RWPE2 (cell line): ENCODE measurements at regions not wholly inside any gene's neighbourhood (a gene's known extent, or its start where the extent isn't known, plus 50 kb on each side); places are given as distances from the start of the nearest gene placed in this dataset.

Experiments used
- ATAC-seq: fragments of 200-7000 bp; cut with Tn5 transposase; 3 replicates; pipeline ENCODE4 v1.9.1; 2021; ENCODE audit warnings: low read depth
- DNase-seq: peaks from one replicate; pipeline ENCODE4 v3.0.0-alpha.2; 2020; ENCODE audit warnings: low spot score
- H3K27ac ChIP-seq: fragments of 450-650 bp; 2 replicates; pipeline ENCODE4 v1.5.1; 2017; ENCODE audit warnings: mild to moderate bottlenecking; ENCODE audit not compliant: poor library complexity, severe bottlenecking
- H3K27me3 ChIP-seq: fragments of 250-450 bp; sonication (Bioruptor Pico); 2 replicates; pipeline ENCODE4 v1.5.1; 2021; ENCODE audit warnings: mild to moderate bottlenecking, moderate library complexity; ENCODE audit not compliant: insufficient read depth, poor library complexity, severe bottlenecking
- H3K36me3 ChIP-seq: fragments of 250-450 bp; sonication (Bioruptor Pico); 2 replicates; pipeline ENCODE4 v1.5.1; 2020; ENCODE audit warnings: low read depth, mild to moderate bottlenecking, moderate library complexity
- H3K4me1 ChIP-seq: fragments of 250-450 bp; sonication (Bioruptor Pico); 2 replicates; pipeline ENCODE4 v1.5.1; 2021; ENCODE audit warnings: mild to moderate bottlenecking, moderate library complexity; ENCODE audit not compliant: insufficient read depth, poor library complexity, severe bottlenecking
- H3K4me3 ChIP-seq: fragments of 250-450 bp; sonication (Bioruptor Pico); 2 replicates; pipeline ENCODE4 v1.5.1; 2021; ENCODE audit warnings: mild to moderate bottlenecking, moderate library complexity; ENCODE audit not compliant: severe bottlenecking
- H3K9me3 ChIP-seq: fragments of 250-450 bp; sonication (Bioruptor Pico); 2 replicates; pipeline ENCODE4 v1.5.1; 2021; ENCODE audit warnings: mild to moderate bottlenecking, moderate library complexity; ENCODE audit not compliant: severe bottlenecking
- TF ChIP-seq, protein P1 (sequence below): fragments of 450-650 bp; IDR thresholded peaks from one replicate; pipeline ENCODE4 v1.5.1; 2017; ENCODE audit warnings: mild to moderate bottlenecking, moderate library complexity; ENCODE audit not compliant: poor library complexity, severe bottlenecking

DNA sequence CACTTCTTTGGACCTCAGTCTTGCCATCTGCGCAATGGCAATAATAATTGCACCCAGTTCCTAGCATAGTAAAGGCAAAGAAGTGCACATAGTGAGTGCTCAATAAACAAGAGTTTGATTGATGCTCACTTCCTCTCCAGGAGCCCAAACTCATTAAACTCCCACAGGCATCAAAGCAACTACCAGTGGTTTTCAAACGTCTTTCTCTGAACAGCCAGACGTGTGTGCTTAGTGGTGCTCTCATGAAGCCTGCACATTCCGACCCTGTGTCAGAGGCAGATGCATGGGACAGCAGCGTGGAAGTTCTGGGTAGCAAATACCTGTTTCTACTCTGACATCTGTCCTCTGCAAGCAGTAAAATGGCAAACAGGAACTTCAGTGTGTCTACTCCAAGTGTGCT, 146.3 kb upstream of the MAFB start:
- Histone ChIP-seq H3K9me3 (no peaks in the 10 kb centered on the region), H3K27ac (no peak overlapping the region), H3K4me3 (no peak overlapping the region), H3K4me1 (no peaks in the 10 kb centered on the region), H3K27me3 (peaks cover 35% of the 10 kb centered on the region), H3K36me3 (no peaks in the 10 kb centered on the region)
- no peak for DNase-seq
- peak; percentile 5; the same call in 1 of the 3 replicates for ATAC-seq
- TF ChIP-seq, protein P1, sequence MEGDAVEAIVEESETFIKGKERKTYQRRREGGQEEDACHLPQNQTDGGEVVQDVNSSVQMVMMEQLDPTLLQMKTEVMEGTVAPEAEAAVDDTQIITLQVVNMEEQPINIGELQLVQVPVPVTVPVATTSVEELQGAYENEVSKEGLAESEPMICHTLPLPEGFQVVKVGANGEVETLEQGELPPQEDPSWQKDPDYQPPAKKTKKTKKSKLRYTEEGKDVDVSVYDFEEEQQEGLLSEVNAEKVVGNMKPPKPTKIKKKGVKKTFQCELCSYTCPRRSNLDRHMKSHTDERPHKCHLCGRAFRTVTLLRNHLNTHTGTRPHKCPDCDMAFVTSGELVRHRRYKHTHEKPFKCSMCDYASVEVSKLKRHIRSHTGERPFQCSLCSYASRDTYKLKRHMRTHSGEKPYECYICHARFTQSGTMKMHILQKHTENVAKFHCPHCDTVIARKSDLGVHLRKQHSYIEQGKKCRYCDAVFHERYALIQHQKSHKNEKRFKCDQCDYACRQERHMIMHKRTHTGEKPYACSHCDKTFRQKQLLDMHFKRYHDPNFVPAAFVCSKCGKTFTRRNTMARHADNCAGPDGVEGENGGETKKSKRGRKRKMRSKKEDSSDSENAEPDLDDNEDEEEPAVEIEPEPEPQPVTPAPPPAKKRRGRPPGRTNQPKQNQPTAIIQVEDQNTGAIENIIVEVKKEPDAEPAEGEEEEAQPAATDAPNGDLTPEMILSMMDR, result no peak

GRCh38 chr20:40838509-40838908, 149.5 kb upstream of the MAFB start:
- TF ChIP-seq, protein P1, result no peak
- no peaks in the 10 kb centered on the region for H3K36me3 ChIP-seq
- no peaks in the 10 kb centered on the region for H3K9me3 ChIP-seq
- H3K4me1 ChIP-seq, result no peaks in the 10 kb centered on the region
- DNase-seq (no peak), ATAC-seq (no peak)
- no peak overlapping the region for H3K4me3 ChIP-seq
- peaks cover 41% of the 10 kb centered on the region for H3K27me3 ChIP-seq
- H3K27ac ChIP-seq, result no peak overlapping the region

GRCh38 chr20:40843251-40843650, 154.2 kb upstream of the MAFB start:
- Histone ChIP-seq H3K27me3 (peaks cover 15% of the 10 kb centered on the region), H3K27ac (no peak overlapping the region), H3K36me3 (no peaks in the 10 kb centered on the region), H3K4me3 (no peak overlapping the region), H3K9me3 (no peaks in the 10 kb centered on the region), H3K4me1 (no peaks in the 10 kb centered on the region)
- TF ChIP-seq, protein P1, result no peak
- no peak for ATAC-seq
- DNase-seq, result no peak

DNA sequence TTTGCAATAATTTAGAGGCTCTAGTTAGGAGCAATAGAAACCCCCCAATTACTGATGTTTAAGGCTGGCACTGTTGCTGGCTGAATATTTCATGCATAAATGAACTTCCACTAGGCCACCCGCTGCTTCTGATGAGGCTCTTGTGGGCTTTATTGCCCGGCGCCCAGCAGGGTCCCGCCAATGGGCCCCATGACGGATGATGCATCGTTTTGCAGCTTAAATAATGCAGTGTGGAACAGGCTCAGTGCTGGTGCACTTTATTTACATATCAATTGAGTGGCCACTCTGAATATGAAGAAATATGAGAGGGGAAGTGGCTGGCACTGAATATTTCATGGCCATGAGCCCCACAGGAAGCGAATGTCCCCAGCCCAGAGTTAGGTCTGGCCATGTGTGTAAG, 155.3 kb upstream of the MAFB start:
- Histone ChIP-seq H3K27ac (no peak overlapping the region), H3K27me3 (peaks cover 11% of the 10 kb centered on the region), H3K9me3 (no peaks in the 10 kb centered on the region), H3K4me3 (no peak overlapping the region), H3K4me1 (no peaks in the 10 kb centered on the region), H3K36me3 (no peaks in the 10 kb centered on the region)
- ATAC-seq (no peak), DNase-seq (no peak)
- TF ChIP-seq, protein P1, result no peak

GRCh38 chr20:40848096-40848495, 159.1 kb upstream of the MAFB start:
- Histone ChIP-seq H3K27me3 (peaks cover 4% of the 10 kb centered on the region), H3K27ac (no peak overlapping the region), H3K36me3 (no peaks in the 10 kb centered on the region), H3K4me1 (no peaks in the 10 kb centered on the region), H3K4me3 (no peak overlapping the region), H3K9me3 (no peaks in the 10 kb centered on the region)
- ATAC-seq, result no peak
- TF ChIP-seq, protein P1, result no peak
- no peak for DNase-seq
